MM.1S (cell line): ENCODE measurements at regions not wholly inside any gene's neighbourhood (a gene's known extent, or its start where the extent isn't known, plus 50 kb on each side); places are given as distances from the start of the nearest gene placed in this dataset.

Experiments
- DNase-seq: peaks from one replicate; pipeline ENCODE4 v3.0.0-alpha.2; 2015
- H2AFZ ChIP-seq: fragments of 300-600 bp; sonication (generic); 2 replicates; pipeline ENCODE4 v1.6.0; 2016; ENCODE audit warnings: antibody characterized with exemption, low read length
- H3F3A ChIP-seq: fragments of 300-600 bp; sonication (generic); 2 replicates; pipeline ENCODE4 v1.6.1; 2016; ENCODE audit warnings: mild to moderate bottlenecking, antibody characterized with exemption, low read length, moderate library complexity, mixed read lengths; ENCODE audit not compliant: insufficient read depth
- H3K27ac ChIP-seq: fragments of 300-600 bp; sonication (generic); 2 replicates; pipeline ENCODE4 v1.5.1; 2016; ENCODE audit warnings: mild to moderate bottlenecking, low read length
- H3K27me3 ChIP-seq: fragments of 300-600 bp; sonication (generic); replicated peaks from 2 replicates; pipeline ENCODE4 v1.6.0; 2016; ENCODE audit warnings: low read length; ENCODE audit not compliant: insufficient read depth
- H3K36me3 ChIP-seq: fragments of 300-600 bp; sonication (generic); replicated peaks from 2 replicates; pipeline ENCODE4 v1.6.1; 2016; ENCODE audit warnings: mild to moderate bottlenecking, low read length, mixed read lengths; ENCODE audit not compliant: insufficient read depth
- H3K4me1 ChIP-seq: fragments of 300-600 bp; sonication (generic); 2 replicates; pipeline ENCODE4 v1.6.1; 2016; ENCODE audit warnings: low read length, mixed read lengths
- H3K4me2 ChIP-seq: fragments of 300-600 bp; sonication (generic); 2 replicates; pipeline ENCODE4 v1.6.0; 2016; ENCODE audit warnings: low read depth, low read length
- H3K4me3 ChIP-seq: fragments of 300-600 bp; sonication (generic); 2 replicates; pipeline ENCODE4 v1.5.1; 2016; ENCODE audit warnings: low read length, mixed read lengths
- H3K79me2 ChIP-seq: fragments of 300-600 bp; sonication (generic); 2 replicates; pipeline ENCODE4 v1.6.1; 2016; ENCODE audit warnings: mixed run types, low read length, mixed read lengths
- H3K9ac ChIP-seq: fragments of 300-600 bp; sonication (generic); 2 replicates; pipeline ENCODE4 v1.6.1; 2016; ENCODE audit warnings: low read length, mixed read lengths
- H3K9me2 ChIP-seq: fragments of 300-600 bp; sonication (generic); replicated peaks from 2 replicates; pipeline ENCODE4 v1.6.1; 2016; ENCODE audit warnings: mild to moderate bottlenecking, low read length, mixed read lengths; ENCODE audit not compliant: insufficient read depth
- H3K9me3 ChIP-seq: fragments of 300-600 bp; sonication (generic); replicated peaks from 2 replicates; pipeline ENCODE4 v1.6.1; 2016; ENCODE audit warnings: mild to moderate bottlenecking, low read length, mixed read lengths; ENCODE audit not compliant: insufficient read depth
- H4K20me1 ChIP-seq: fragments of 300-600 bp; sonication (generic); 2 replicates; pipeline ENCODE4 v1.6.1; 2016; ENCODE audit warnings: mild to moderate bottlenecking, low read length, moderate library complexity, mixed read lengths; ENCODE audit not compliant: insufficient read depth
- EZH2 ChIP-seq: fragments of 300-600 bp; sonication (generic); optimal IDR thresholded peaks from 2 replicates; pipeline ENCODE3; 2017; ENCODE audit warnings: low read depth, mild to moderate bottlenecking, antibody characterized with exemption, low read length, mixed read lengths
- EZH2phosphoT487 ChIP-seq: fragments of 300-600 bp; sonication (generic); IDR thresholded peaks from 2 replicates; pipeline ENCODE4 v1.6.1; 2018; ENCODE audit warnings: antibody characterized with exemption, low read length
- TF ChIP-seq, protein P1 (sequence below): fragments of 300-600 bp; sonication (generic); IDR thresholded peaks from 2 replicates; pipeline ENCODE4 v1.5.1; 2016; ENCODE audit warnings: antibody characterized with exemption, low read length, mixed read lengths

- H3K36me3 ChIP-seq: no peaks in the 10 kb centered on the region
- no peaks in the 10 kb centered on the region for H3K79me2 ChIP-seq
- H3K27ac ChIP-seq: no peak overlapping the region
- no peak overlapping the region for H3K4me3 ChIP-seq
- no peak overlapping the region for H2AFZ ChIP-seq
- no peak overlapping the region for H3K4me2 ChIP-seq
- H3F3A ChIP-seq: no peaks in the 10 kb centered on the region
- H3K9me3 ChIP-seq: no peaks in the 10 kb centered on the region
- H3K27me3 ChIP-seq: no peaks in the 10 kb centered on the region
- TF ChIP-seq EZH2phosphoT487: no peak
- TF ChIP-seq, protein P1, sequence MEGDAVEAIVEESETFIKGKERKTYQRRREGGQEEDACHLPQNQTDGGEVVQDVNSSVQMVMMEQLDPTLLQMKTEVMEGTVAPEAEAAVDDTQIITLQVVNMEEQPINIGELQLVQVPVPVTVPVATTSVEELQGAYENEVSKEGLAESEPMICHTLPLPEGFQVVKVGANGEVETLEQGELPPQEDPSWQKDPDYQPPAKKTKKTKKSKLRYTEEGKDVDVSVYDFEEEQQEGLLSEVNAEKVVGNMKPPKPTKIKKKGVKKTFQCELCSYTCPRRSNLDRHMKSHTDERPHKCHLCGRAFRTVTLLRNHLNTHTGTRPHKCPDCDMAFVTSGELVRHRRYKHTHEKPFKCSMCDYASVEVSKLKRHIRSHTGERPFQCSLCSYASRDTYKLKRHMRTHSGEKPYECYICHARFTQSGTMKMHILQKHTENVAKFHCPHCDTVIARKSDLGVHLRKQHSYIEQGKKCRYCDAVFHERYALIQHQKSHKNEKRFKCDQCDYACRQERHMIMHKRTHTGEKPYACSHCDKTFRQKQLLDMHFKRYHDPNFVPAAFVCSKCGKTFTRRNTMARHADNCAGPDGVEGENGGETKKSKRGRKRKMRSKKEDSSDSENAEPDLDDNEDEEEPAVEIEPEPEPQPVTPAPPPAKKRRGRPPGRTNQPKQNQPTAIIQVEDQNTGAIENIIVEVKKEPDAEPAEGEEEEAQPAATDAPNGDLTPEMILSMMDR: no peak
- TF ChIP-seq EZH2: no peak
- H3K9ac ChIP-seq: no peak overlapping the region
- H3K9me2 ChIP-seq: no peaks in the 10 kb centered on the region
- no peaks in the 10 kb centered on the region for H4K20me1 ChIP-seq
- H3K4me1 ChIP-seq: no peaks in the 10 kb centered on the region
- no peak for DNase-seq
Observed at GRCh38 chr10:20673175-20673574, 223.9 kb downstream of the NEBL start.

DNA sequence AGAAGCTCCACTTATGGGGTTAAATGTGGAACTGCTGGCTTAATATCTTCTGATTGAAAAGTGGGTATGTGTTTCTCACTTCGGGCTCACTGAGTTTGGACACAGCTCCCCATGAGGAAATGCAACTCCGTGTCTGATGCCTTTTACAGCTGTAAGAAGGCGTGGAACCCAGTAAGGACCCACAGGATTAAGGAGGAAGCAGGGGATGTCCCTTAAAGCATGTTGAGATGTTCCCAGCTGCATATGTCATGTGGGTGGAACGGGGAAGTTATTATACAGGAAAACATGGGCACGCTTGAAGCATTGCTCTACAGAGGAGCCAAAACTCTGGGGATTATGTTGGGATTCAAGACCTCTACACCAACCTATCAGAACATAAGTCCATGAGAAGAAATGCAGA, 224.4 kb downstream of the NEBL start:
- H2AFZ ChIP-seq: no peak overlapping the region
- no peak overlapping the region for H3K27ac ChIP-seq
- no peaks in the 10 kb centered on the region for H3F3A ChIP-seq
- no peaks in the 10 kb centered on the region for H4K20me1 ChIP-seq
- H3K27me3 ChIP-seq: no peaks in the 10 kb centered on the region
- H3K4me1 ChIP-seq: no peaks in the 10 kb centered on the region
- H3K79me2 ChIP-seq: no peaks in the 10 kb centered on the region
- H3K9me2 ChIP-seq: no peaks in the 10 kb centered on the region
- no peak for TF ChIP-seq EZH2
- TF ChIP-seq, protein P1: no peak
- no peak for TF ChIP-seq EZH2phosphoT487
- no peak overlapping the region for H3K9ac ChIP-seq
- no peaks in the 10 kb centered on the region for H3K9me3 ChIP-seq
- no peak overlapping the region for H3K4me3 ChIP-seq
- no peak overlapping the region for H3K4me2 ChIP-seq
- DNase-seq: no peak
- H3K36me3 ChIP-seq: no peaks in the 10 kb centered on the region

DNA sequence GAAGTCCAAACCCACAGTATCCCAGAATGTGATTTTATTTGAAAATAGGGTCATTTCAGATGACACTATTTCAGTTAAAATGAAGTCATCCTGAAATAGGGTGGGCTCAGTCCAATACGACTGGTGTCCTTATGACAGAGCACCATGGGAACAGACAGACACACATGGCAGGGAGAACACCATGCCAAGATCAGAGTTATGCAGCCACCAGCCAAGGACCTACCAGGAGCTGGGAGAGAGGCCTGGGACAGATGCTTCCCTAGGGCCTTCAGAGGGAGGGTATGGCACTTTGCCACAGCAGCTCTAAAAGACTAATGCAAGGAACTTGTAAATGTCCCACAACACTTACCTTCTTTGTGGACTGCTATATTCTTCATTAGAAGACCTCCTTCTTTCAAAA, 226.5 kb downstream of the NEBL start:
- Histone ChIP-seq H3F3A (no peaks in the 10 kb centered on the region), H3K4me2 (no peak overlapping the region), H4K20me1 (no peaks in the 10 kb centered on the region), H3K27ac (no peak overlapping the region), H3K36me3 (no peaks in the 10 kb centered on the region), H3K9me2 (no peaks in the 10 kb centered on the region), H3K27me3 (no peaks in the 10 kb centered on the region), H3K9ac (no peak overlapping the region), H3K9me3 (no peaks in the 10 kb centered on the region), H3K4me3 (no peak overlapping the region), H3K4me1 (no peaks in the 10 kb centered on the region), H2AFZ (no peak overlapping the region), H3K79me2 (no peaks in the 10 kb centered on the region)
- DNase-seq: no peak
- TF ChIP-seq, protein P1: no peak
- TF ChIP-seq EZH2: no peak
- TF ChIP-seq EZH2phosphoT487: no peak
